ENCODE measurements at regions not wholly inside any gene's neighbourhood (a gene's known extent, or its start where the extent isn't known, plus 50 kb on each side); places are given as distances from the start of the nearest gene placed in this dataset.

- no peak overlapping the region for H2BK15ac ChIP-seq (ENCODE audit: low read depth, low read length)
- H2AK5ac ChIP-seq (ENCODE audit: low read depth, low read length): no peak overlapping the region
- H3K27ac ChIP-seq (ENCODE audit: insufficient read depth, low read length): no peak overlapping the region
- ChIA-PET POLR2A (ENCODE audit: unreplicated experiment) (no interaction called here), CTCF (no interaction called here)
- no peak overlapping the region for H3K23ac ChIP-seq (ENCODE audit: low read depth, low read length)
- no peak overlapping the region for H2AFZ ChIP-seq (replicated peaks; ENCODE audit: low read length, poor library complexity)
- no peak for ATAC-seq (ENCODE audit: low read depth)
- BruUV-seq (replicated peaks): no TSS peak
- no peaks in the 10 kb centered on the region for H3K4me1 ChIP-seq (ENCODE audit: control insufficient read depth, insufficient read depth, low read length)
- no peaks in the 10 kb centered on the region for H3K9me1 ChIP-seq (ENCODE audit: insufficient read depth, low read length)
- H3K4me2 ChIP-seq (ENCODE audit: low read depth, low read length): no peak overlapping the region
- H3K56ac ChIP-seq (ENCODE audit: extremely low read depth, insufficient read depth, low read length): no peak overlapping the region
- no peaks in the 10 kb centered on the region for H3K36me3 ChIP-seq (ENCODE audit: control insufficient read depth, insufficient read depth, low read length)
- DNase-seq: no peak
- H3K79me1 ChIP-seq (ENCODE audit: low read depth in 1 of 2, low read length in 2 of 2): no peaks in the 10 kb centered on the region
- TF ChIP-seq CEBPB (IDR thresholded peaks at IDR 0.05; ENCODE audit: low read depth, low read length): no peak
- no peak for TF ChIP-seq MAFK (IDR thresholded peaks at IDR 0.05; ENCODE audit: low read depth, low read length)
- TF ChIP-seq FOS (IDR thresholded peaks at IDR 0.05; ENCODE audit: low read depth, low read length): no peak
- no peak for TF ChIP-seq SMC3 (IDR thresholded peaks at IDR 0.05; ENCODE audit: low read depth, low read length)
- TF ChIP-seq MXI1 (IDR thresholded peaks at IDR 0.05; ENCODE audit: borderline replicate concordance, low read depth, low read length): no peak
- no peak for TF ChIP-seq RCOR1 (IDR thresholded peaks at IDR 0.05; ENCODE audit: insufficient replicate concordance, low read length)
- TF ChIP-seq RAD21 (IDR thresholded peaks at IDR 0.05; ENCODE audit: low read length): no peak
- TF ChIP-seq USF2 (IDR thresholded peaks at IDR 0.05; ENCODE audit: low read depth, low read length): no peak
- no peak for TF ChIP-seq CTCF (conservative IDR thresholded peaks at IDR 0.05; ENCODE audit: low read depth, low read length)
- no peak for TF ChIP-seq CHD1 (IDR thresholded peaks at IDR 0.05; ENCODE audit: low read depth, low read length)
- no peak for TF ChIP-seq ELK1 (IDR thresholded peaks at IDR 0.05; ENCODE audit: borderline replicate concordance, low read depth, low read length)
- no peak for TF ChIP-seq RFX5 (IDR thresholded peaks at IDR 0.05; ENCODE audit: low read depth, low read length)
- no peak for TF ChIP-seq MAZ (IDR thresholded peaks at IDR 0.05; ENCODE audit: borderline replicate concordance, low read depth, low read length)
- TF ChIP-seq NFE2L2 (IDR thresholded peaks at IDR 0.05; ENCODE audit: low read depth, low read length): no peak
- no peak for TF ChIP-seq POLR2A (IDR thresholded peaks at IDR 0.05; ENCODE audit: low read depth, low read length)
- TF ChIP-seq BHLHE40 (IDR thresholded peaks at IDR 0.05; ENCODE audit: low read depth, low read length): no peak
- H3K4me3 ChIP-seq (ENCODE audit: insufficient read depth, low read depth, low read length): no peak overlapping the region
- no peaks in the 10 kb centered on the region for H3K27me3 ChIP-seq (ENCODE audit: control insufficient read depth, insufficient read depth, low read length)
- H2AK9ac ChIP-seq (replicated peaks; ENCODE audit: low read depth, low read length, poor library complexity): no peak overlapping the region
- H3K14ac ChIP-seq (replicated peaks; ENCODE audit: low read depth, low read length): no peak overlapping the region
- H2BK5ac ChIP-seq (ENCODE audit: low read depth, low read length, poor library complexity, severe bottlenecking): no peak overlapping the region
- H3K9ac ChIP-seq (ENCODE audit: low read depth, low read length): no peak overlapping the region
- no CpG with 5 or more reads among the region's 3 CpGs for WGBS, 2 experiments (ENCODE audit: extremely low coverage in 2 of 2, insufficient read length in 1 of 2)
- dilution Hi-C loops (cut with HindIII; ENCODE audit: low sequenced_read_pairs, unreplicated experiment) (no loop called here), intact Hi-C loops (cut with micrococcal nuclease) (no loop called here), in situ Hi-C loops (cut with MboI; ENCODE audit: low sequenced_read_pairs) (no loop called here)
- no peak overlapping the region for H2BK20ac ChIP-seq (ENCODE audit: low read depth, low read length)
- no peak overlapping the region for H4K8ac ChIP-seq (ENCODE audit: low read depth in 2 of 2, low read length in 2 of 2)
- H3K18ac ChIP-seq (ENCODE audit: low read depth, low read length): no peak overlapping the region
- H2BK120ac ChIP-seq (ENCODE audit: low read depth, low read length): no peak overlapping the region
- H3K9me3 ChIP-seq (ENCODE audit: control insufficient read depth, insufficient read depth, low read length): peaks cover 2% of the 10 kb centered on the region; the same call in 1 of the 2 replicates
- H4K91ac ChIP-seq (ENCODE audit: insufficient read depth, low read depth, low read length): no peak overlapping the region
- no peaks in the 10 kb centered on the region for H4K20me1 ChIP-seq (ENCODE audit: insufficient read depth, low read length)
- H4K5ac ChIP-seq (ENCODE audit: low read depth, low read length): no peak overlapping the region
- no peak overlapping the region for H3K4ac ChIP-seq (ENCODE audit: low read depth, low read length)
Measured at GRCh38 chr4:45423896-45424295, 697.5 kb upstream of the GNPDA2 start.

All from IMR-90 (cell line).